Suprapubic skin (tissue), 4 donors: ENCODE measurements at regions not wholly inside any gene's neighbourhood (a gene's known extent, or its start where the extent isn't known, plus 50 kb on each side); places are given as distances from the start of the nearest gene placed in this dataset.

Experiments used
- DNase-seq, 2 donors: peaks; one replicate each; pipeline ENCODE4 v3.0.0-alpha.2; 2019; ENCODE audit warnings: low spot score in 2 of 2
- H3K27ac ChIP-seq: fragments of 200-600 bp; sonication (generic); one replicate; pipeline ENCODE4 v1.5.1; 2019
- H3K27me3 ChIP-seq: fragments of 200-600 bp; sonication (generic); one replicate; pipeline ENCODE4 v1.5.1; 2019
- H3K36me3 ChIP-seq: fragments of 200-600 bp; sonication (generic); one replicate; pipeline ENCODE4 v1.5.1; 2019
- H3K4me1 ChIP-seq: fragments of 200-600 bp; sonication (generic); one replicate; pipeline ENCODE4 v1.5.1; 2019
- H3K4me3 ChIP-seq: fragments of 200-600 bp; sonication (generic); one replicate; pipeline ENCODE4 v1.5.1; 2019; ENCODE audit warnings: mild to moderate bottlenecking
- H3K9me3 ChIP-seq: fragments of 200-600 bp; sonication (generic); one replicate; pipeline ENCODE4 v1.5.1; 2019
- EP300 ChIP-seq: sonication (generic); formaldehyde crosslinking; IDR thresholded peaks from one replicate; pipeline ENCODE4 v1.6.1; 2017; ENCODE audit warnings: antibody characterized with exemption
- POLR2A ChIP-seq, 2 donors: fragments of 450-650 bp; IDR thresholded peaks; one replicate each; pipeline ENCODE4 v1.6.1; 2017; ENCODE audit warnings: antibody characterized with exemption in 2 of 2, mild to moderate bottlenecking in 2 of 2, moderate library complexity in 2 of 2
- POLR2AphosphoS5 ChIP-seq, 3 donors: sonication (generic); formaldehyde crosslinking; IDR thresholded peaks; one replicate each; pipeline ENCODE4 v1.6.1; 2017; ENCODE audit warnings: antibody characterized with exemption in 3 of 3
- WGBS: methylation state at CpG from one replicate; pipeline ENCODE4 v1.1.5; 2018; 5-methylcytosine and 5-hydroxymethylcytosine counted together
- TF ChIP-seq, protein P1 (sequence below), 2 donors: fragments of 200-600 bp in 1 of 2; fragments of 450-650 bp in 1 of 2; sonication (generic) in 1 of 2; IDR thresholded peaks; one replicate each; pipeline ENCODE4 v1.5.1; 2016 to 2019; ENCODE audit warnings: antibody characterized with exemption in 2 of 2, mild to moderate bottlenecking in 1 of 2, moderate library complexity in 1 of 2

DNA sequence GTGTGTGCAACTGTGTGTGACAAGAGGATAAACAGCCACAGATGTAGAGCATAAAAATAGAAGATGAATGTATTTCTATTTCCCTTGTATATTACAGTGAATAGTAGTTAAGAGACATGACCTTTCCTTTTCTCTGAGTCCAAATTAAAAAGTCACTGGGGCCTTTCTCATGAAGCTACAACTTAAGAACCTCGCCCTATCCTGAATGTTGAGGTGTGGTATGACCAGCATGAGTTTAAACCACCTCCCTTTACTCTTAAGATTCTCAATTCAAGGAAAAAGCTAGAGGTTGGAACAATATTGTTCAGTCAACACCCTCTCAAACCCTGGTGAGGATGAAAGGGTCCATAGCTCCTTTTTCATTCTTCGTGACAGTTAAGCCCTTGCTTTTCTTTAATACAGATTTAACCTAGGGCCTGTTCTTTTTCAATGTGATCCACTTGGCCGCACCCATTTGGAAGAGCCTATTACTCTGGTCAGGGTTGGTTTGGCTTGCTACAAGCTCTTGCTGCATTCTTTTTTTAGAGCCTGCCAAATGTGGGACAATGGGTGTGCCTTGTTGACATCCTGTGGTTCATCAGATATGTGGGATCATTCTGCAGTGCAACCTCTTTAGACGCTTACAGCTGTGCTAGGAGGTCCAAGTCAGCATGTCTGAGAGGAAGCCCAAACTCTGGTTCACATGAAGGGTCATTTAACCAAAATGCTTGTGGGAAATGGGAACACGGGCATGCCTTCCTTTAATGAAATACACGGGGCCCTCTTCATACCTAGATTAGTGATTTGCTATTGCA lies 290.0 kb downstream of the HAO1 start:
- 57% methylated on average over 6 of the region's 6 CpGs for WGBS
- no peaks in the 10 kb centered on the region for H3K27me3 ChIP-seq
- DNase-seq, result no peak
- H3K4me3 ChIP-seq, result no peak overlapping the region
- H3K9me3 ChIP-seq, result peaks cover 7% of the 10 kb centered on the region
- H3K4me1 ChIP-seq, result no peaks in the 10 kb centered on the region
- peak overlapping the region; percentile 22 for H3K27ac ChIP-seq
- no peaks in the 10 kb centered on the region for H3K36me3 ChIP-seq
- TF ChIP-seq EP300 (no peak), POLR2AphosphoS5 (IDR thresholded peaks at IDR 0.05) (no peak), POLR2A (IDR thresholded peaks at IDR 0.05) (no peak)
- TF ChIP-seq, protein P1, sequence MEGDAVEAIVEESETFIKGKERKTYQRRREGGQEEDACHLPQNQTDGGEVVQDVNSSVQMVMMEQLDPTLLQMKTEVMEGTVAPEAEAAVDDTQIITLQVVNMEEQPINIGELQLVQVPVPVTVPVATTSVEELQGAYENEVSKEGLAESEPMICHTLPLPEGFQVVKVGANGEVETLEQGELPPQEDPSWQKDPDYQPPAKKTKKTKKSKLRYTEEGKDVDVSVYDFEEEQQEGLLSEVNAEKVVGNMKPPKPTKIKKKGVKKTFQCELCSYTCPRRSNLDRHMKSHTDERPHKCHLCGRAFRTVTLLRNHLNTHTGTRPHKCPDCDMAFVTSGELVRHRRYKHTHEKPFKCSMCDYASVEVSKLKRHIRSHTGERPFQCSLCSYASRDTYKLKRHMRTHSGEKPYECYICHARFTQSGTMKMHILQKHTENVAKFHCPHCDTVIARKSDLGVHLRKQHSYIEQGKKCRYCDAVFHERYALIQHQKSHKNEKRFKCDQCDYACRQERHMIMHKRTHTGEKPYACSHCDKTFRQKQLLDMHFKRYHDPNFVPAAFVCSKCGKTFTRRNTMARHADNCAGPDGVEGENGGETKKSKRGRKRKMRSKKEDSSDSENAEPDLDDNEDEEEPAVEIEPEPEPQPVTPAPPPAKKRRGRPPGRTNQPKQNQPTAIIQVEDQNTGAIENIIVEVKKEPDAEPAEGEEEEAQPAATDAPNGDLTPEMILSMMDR (IDR thresholded peaks at IDR 0.05), result no peak

GRCh38 chr20:7654231-7654630 lies 286.0 kb downstream of the HAO1 start:
- H3K4me1 ChIP-seq, result no peaks in the 10 kb centered on the region
- H3K27ac ChIP-seq, result no peak overlapping the region
- no peak overlapping the region for H3K4me3 ChIP-seq
- no peak for DNase-seq
- no peaks in the 10 kb centered on the region for H3K9me3 ChIP-seq
- H3K27me3 ChIP-seq, result no peaks in the 10 kb centered on the region
- TF ChIP-seq EP300, result no peak
- no peak for TF ChIP-seq POLR2A (IDR thresholded peaks at IDR 0.05)
- no peaks in the 10 kb centered on the region for H3K36me3 ChIP-seq

- TF ChIP-seq POLR2A (IDR thresholded peaks at IDR 0.05) (no peak), EP300 (no peak), POLR2AphosphoS5 (IDR thresholded peaks at IDR 0.05) (no peak)
- TF ChIP-seq, protein P1 (IDR thresholded peaks at IDR 0.05), result no peak
Observed at GRCh38 chr20:7656687-7657467, 283.4 kb downstream of the HAO1 start.

GRCh38 chr20:7657569-7657968 lies 282.7 kb downstream of the HAO1 start:
- no peak overlapping the region for H3K27ac ChIP-seq
- H3K4me1 ChIP-seq, result no peaks in the 10 kb centered on the region
- H3K36me3 ChIP-seq, result no peaks in the 10 kb centered on the region
- H3K9me3 ChIP-seq, result no peaks in the 10 kb centered on the region
- no peak for TF ChIP-seq POLR2AphosphoS5 (IDR thresholded peaks at IDR 0.05)
- TF ChIP-seq EP300, result no peak
- TF ChIP-seq, protein P1 (IDR thresholded peaks at IDR 0.05), result no peak
- no peak for TF ChIP-seq POLR2A (IDR thresholded peaks at IDR 0.05)
- 76% methylated on average over 2 of the region's 2 CpGs for WGBS
- H3K4me3 ChIP-seq, result no peak overlapping the region
- H3K27me3 ChIP-seq, result no peaks in the 10 kb centered on the region
- DNase-seq, result no peak

More at GRCh38 chr20:7656687-7657467, 283.4 kb downstream of the HAO1 start:
- H3K4me1 ChIP-seq, result no peaks in the 10 kb centered on the region
- H3K27ac ChIP-seq, result no peak overlapping the region
- H3K36me3 ChIP-seq, result no peaks in the 10 kb centered on the region
- no peaks in the 10 kb centered on the region for H3K27me3 ChIP-seq
- DNase-seq, result no peak
- H3K9me3 ChIP-seq, result no peaks in the 10 kb centered on the region
- no peak overlapping the region for H3K4me3 ChIP-seq
- WGBS, result 77% methylated on average over 4 of the region's 4 CpGs

GRCh38 chr20:7660165-7660564 lies 280.1 kb downstream of the HAO1 start:
- H3K4me3 ChIP-seq, result no peak overlapping the region
- 79% methylated on average over 3 of the region's 3 CpGs for WGBS
- no peak for DNase-seq
- no peaks in the 10 kb centered on the region for H3K4me1 ChIP-seq
- no peaks in the 10 kb centered on the region for H3K27me3 ChIP-seq
- H3K9me3 ChIP-seq, result no peaks in the 10 kb centered on the region
- H3K27ac ChIP-seq, result no peak overlapping the region
- no peaks in the 10 kb centered on the region for H3K36me3 ChIP-seq
- TF ChIP-seq POLR2A (IDR thresholded peaks at IDR 0.05), result no peak
- TF ChIP-seq, protein P1 (IDR thresholded peaks at IDR 0.05), result no peak
- TF ChIP-seq POLR2AphosphoS5 (IDR thresholded peaks at IDR 0.05), result no peak
- no peak for TF ChIP-seq EP300
